Dendritic cell treated with granulocyte-macrophage colony-stimulating factor and Interleukin-4, amounts not matched to agents 40 ng/mL and 50 ng/mL, for 4 days (primary cell): ENCODE measurements at regions not wholly inside any gene's neighbourhood (a gene's known extent, or its start where the extent isn't known, plus 50 kb on each side); places are given as distances from the start of the nearest gene placed in this dataset.

ENCODE experiments used
- H3K27ac Mint-ChIP-seq: one replicate; pipeline ENCODE4 v1.8.0; 2022; ENCODE audit warnings: mild to moderate bottlenecking, mixed read lengths
- H3K27me3 Mint-ChIP-seq: one replicate; pipeline ENCODE4 v1.8.0; 2022; ENCODE audit warnings: mild to moderate bottlenecking, mixed read lengths
- H3K36me3 Mint-ChIP-seq: one replicate; pipeline ENCODE4 v1.8.0; 2022; ENCODE audit warnings: low read depth, mixed read lengths
- H3K4me1 Mint-ChIP-seq: one replicate; pipeline ENCODE4 v1.8.0; 2022; ENCODE audit warnings: low read depth, mixed read lengths
- H3K4me3 Mint-ChIP-seq: one replicate; pipeline ENCODE4 v1.8.0; 2022; ENCODE audit warnings: mild to moderate bottlenecking, moderate library complexity, mixed read lengths
- H3K9me3 Mint-ChIP-seq: one replicate; pipeline ENCODE4 v1.8.0; 2022; ENCODE audit warnings: mixed read lengths
- intact Hi-C: fragments of 100-400 bp; cut with micrococcal nuclease; formaldehyde crosslinking; loops from one replicate; pipeline ENCODE4 v1.15.0; 2022

GRCh38 chr10:36636285-36636839 is 489.0 kb upstream of the ANKRD30A start:
- H3K36me3 Mint-ChIP-seq: no peaks in the 10 kb centered on the region
- no peaks in the 10 kb centered on the region for H3K4me1 Mint-ChIP-seq
- H3K27me3 Mint-ChIP-seq: no peaks in the 10 kb centered on the region
- intact Hi-C loops: no loop called here
- H3K27ac Mint-ChIP-seq: no peak overlapping the region
- no peak overlapping the region for H3K4me3 Mint-ChIP-seq
- peaks cover 11% of the 10 kb centered on the region for H3K9me3 Mint-ChIP-seq

GRCh38 chr10:36634916-36635315 is 490.5 kb upstream of the ANKRD30A start:
- Mint-ChIP-seq H3K4me1 (no peaks in the 10 kb centered on the region), H3K27me3 (no peaks in the 10 kb centered on the region), H3K36me3 (no peaks in the 10 kb centered on the region), H3K4me3 (no peak overlapping the region), H3K27ac (no peak overlapping the region), H3K9me3 (peaks cover 11% of the 10 kb centered on the region)
- intact Hi-C loops: no loop called here

GRCh38 chr10:36630267-36630666 is 495.1 kb upstream of the ANKRD30A start:
- H3K36me3 Mint-ChIP-seq: no peaks in the 10 kb centered on the region
- H3K4me3 Mint-ChIP-seq: no peak overlapping the region
- no peaks in the 10 kb centered on the region for H3K4me1 Mint-ChIP-seq
- H3K27ac Mint-ChIP-seq: no peak overlapping the region
- H3K9me3 Mint-ChIP-seq: peaks cover 30% of the 10 kb centered on the region
- no peaks in the 10 kb centered on the region for H3K27me3 Mint-ChIP-seq
- intact Hi-C loops: no loop called here

GRCh38 chr10:36629476-36629875 is 495.9 kb upstream of the ANKRD30A start:
- Mint-ChIP-seq H3K36me3 (no peaks in the 10 kb centered on the region), H3K4me1 (no peaks in the 10 kb centered on the region), H3K9me3 (peaks cover 38% of the 10 kb centered on the region), H3K4me3 (no peak overlapping the region), H3K27me3 (no peaks in the 10 kb centered on the region), H3K27ac (no peak overlapping the region)
- intact Hi-C loops: no loop called here

- peaks cover 67% of the 10 kb centered on the region for H3K9me3 Mint-ChIP-seq
- intact Hi-C loops: no loop called here
- H3K27ac Mint-ChIP-seq: no peak overlapping the region
- no peak overlapping the region for H3K4me3 Mint-ChIP-seq
- H3K27me3 Mint-ChIP-seq: no peaks in the 10 kb centered on the region
- no peaks in the 10 kb centered on the region for H3K4me1 Mint-ChIP-seq
- H3K36me3 Mint-ChIP-seq: no peaks in the 10 kb centered on the region
Measured at GRCh38 chr10:36624551-36625100, 500.8 kb upstream of the ANKRD30A start.

GRCh38 chr10:36621346-36621745 is 504.1 kb upstream of the ANKRD30A start:
- intact Hi-C loops: no loop called here
- Mint-ChIP-seq H3K36me3 (no peaks in the 10 kb centered on the region), H3K27me3 (no peaks in the 10 kb centered on the region), H3K9me3 (peaks cover 58% of the 10 kb centered on the region), H3K4me1 (no peaks in the 10 kb centered on the region), H3K27ac (no peak overlapping the region), H3K4me3 (no peak overlapping the region)

- H3K9me3 Mint-ChIP-seq: peaks cover 9% of the 10 kb centered on the region
- no peak overlapping the region for H3K27ac Mint-ChIP-seq
- H3K4me3 Mint-ChIP-seq: no peak overlapping the region
- intact Hi-C loops: no loop called here
- no peaks in the 10 kb centered on the region for H3K36me3 Mint-ChIP-seq
- H3K27me3 Mint-ChIP-seq: no peaks in the 10 kb centered on the region
- no peaks in the 10 kb centered on the region for H3K4me1 Mint-ChIP-seq
Measured at GRCh38 chr10:36612436-36612835, 513.0 kb upstream of the ANKRD30A start.

GRCh38 chr10:36608866-36609265 is 516.5 kb upstream of the ANKRD30A start:
- Mint-ChIP-seq H3K4me1 (no peaks in the 10 kb centered on the region), H3K27me3 (no peaks in the 10 kb centered on the region), H3K27ac (no peak overlapping the region), H3K4me3 (no peak overlapping the region), H3K36me3 (no peaks in the 10 kb centered on the region), H3K9me3 (peaks cover 7% of the 10 kb centered on the region)
- intact Hi-C loops: no loop called here

- Mint-ChIP-seq H3K4me1 (no peaks in the 10 kb centered on the region), H3K4me3 (no peak overlapping the region), H3K27ac (no peak overlapping the region), H3K9me3 (peaks cover under 1% of the 10 kb centered on the region), H3K36me3 (no peaks in the 10 kb centered on the region), H3K27me3 (no peaks in the 10 kb centered on the region)
- intact Hi-C loops: no loop called here
Measured at GRCh38 chr10:36608251-36608650, 517.1 kb upstream of the ANKRD30A start.

- no peak overlapping the region for H3K4me3 Mint-ChIP-seq
- intact Hi-C loops: no loop called here
- no peaks in the 10 kb centered on the region for H3K4me1 Mint-ChIP-seq
- no peaks in the 10 kb centered on the region for H3K36me3 Mint-ChIP-seq
- no peaks in the 10 kb centered on the region for H3K27me3 Mint-ChIP-seq
- H3K9me3 Mint-ChIP-seq: no peaks in the 10 kb centered on the region
- H3K27ac Mint-ChIP-seq: no peak overlapping the region
Measured at GRCh38 chr10:36606234-36606839, 519.1 kb upstream of the ANKRD30A start.

GRCh38 chr10:36604316-36604715 is 521.1 kb upstream of the ANKRD30A start:
- Mint-ChIP-seq H3K9me3 (no peaks in the 10 kb centered on the region), H3K36me3 (no peaks in the 10 kb centered on the region), H3K4me3 (no peak overlapping the region), H3K27ac (no peak overlapping the region), H3K4me1 (no peaks in the 10 kb centered on the region), H3K27me3 (no peaks in the 10 kb centered on the region)
- intact Hi-C loops: no loop called here

- no peaks in the 10 kb centered on the region for H3K4me1 Mint-ChIP-seq
- H3K9me3 Mint-ChIP-seq: no peaks in the 10 kb centered on the region
- no peak overlapping the region for H3K27ac Mint-ChIP-seq
- intact Hi-C loops: no loop called here
- H3K27me3 Mint-ChIP-seq: no peaks in the 10 kb centered on the region
- H3K36me3 Mint-ChIP-seq: no peaks in the 10 kb centered on the region
- no peak overlapping the region for H3K4me3 Mint-ChIP-seq
Measured at GRCh38 chr10:36603688-36604087, 521.7 kb upstream of the ANKRD30A start.

- Mint-ChIP-seq H3K4me3 (no peak overlapping the region), H3K36me3 (no peaks in the 10 kb centered on the region), H3K9me3 (no peaks in the 10 kb centered on the region), H3K27ac (no peak overlapping the region), H3K27me3 (no peaks in the 10 kb centered on the region), H3K4me1 (no peaks in the 10 kb centered on the region)
- intact Hi-C loops: no loop called here
Measured at GRCh38 chr10:36602374-36602773, 523.0 kb upstream of the ANKRD30A start.

GRCh38 chr10:36597756-36598320 is 527.6 kb upstream of the ANKRD30A start:
- H3K36me3 Mint-ChIP-seq: no peaks in the 10 kb centered on the region
- intact Hi-C loops: no loop called here
- H3K27ac Mint-ChIP-seq: no peak overlapping the region
- no peaks in the 10 kb centered on the region for H3K4me1 Mint-ChIP-seq
- H3K4me3 Mint-ChIP-seq: no peak overlapping the region
- no peaks in the 10 kb centered on the region for H3K27me3 Mint-ChIP-seq
- H3K9me3 Mint-ChIP-seq: no peaks in the 10 kb centered on the region

- peaks cover 10% of the 10 kb centered on the region for H3K9me3 Mint-ChIP-seq
- H3K4me1 Mint-ChIP-seq: no peaks in the 10 kb centered on the region
- no peaks in the 10 kb centered on the region for H3K27me3 Mint-ChIP-seq
- H3K27ac Mint-ChIP-seq: no peak overlapping the region
- no peaks in the 10 kb centered on the region for H3K36me3 Mint-ChIP-seq
- intact Hi-C loops: no loop called here
- no peak overlapping the region for H3K4me3 Mint-ChIP-seq
Measured at GRCh38 chr10:36592964-36593363, 532.4 kb upstream of the ANKRD30A start.
